ENCODE measurements at regions not wholly inside any gene's neighbourhood (a gene's known extent, or its start where the extent isn't known, plus 50 kb on each side); places are given as distances from the start of the nearest gene placed in this dataset.
"Not testable (repeated sequence)": the region's sequence is repeated elsewhere in the genome, so short reads cannot be mapped to it uniquely, and the experiment has no call there.

- not testable (repeated sequence) for H3K9me3 ChIP-seq; ATAC-seq (ENCODE audit: insufficient number of reproducible peaks, low FRiP score, low read depth); H3K4me1 ChIP-seq (ENCODE audit: control insufficient read depth in 1 of 2, low read depth in 2 of 2); DNase-seq (ENCODE audit: low spot score); H3K27me3 ChIP-seq (replicated peaks; ENCODE audit: insufficient read depth); H3K4me3 ChIP-seq; H3K27ac ChIP-seq; H3K36me3 ChIP-seq
- peak; percentile 17 for TF ChIP-seq CTCF (IDR thresholded peaks at IDR 0.05)
Observed at GRCh38 chr14:106774889-106775480, 1248.6 kb downstream of the TMEM121 start.

GRCh38 chr14:106776395-106776983 is 1250.1 kb downstream of the TMEM121 start:
- no peak overlapping the region for H3K27ac ChIP-seq
- no peak for DNase-seq (ENCODE audit: low spot score)
- no peak for ATAC-seq (ENCODE audit: insufficient number of reproducible peaks, low FRiP score, low read depth)

GRCh38 chr14:106778986-106779385 is 1252.6 kb downstream of the TMEM121 start:
- no peaks in the 10 kb centered on the region for H3K27me3 ChIP-seq (replicated peaks; ENCODE audit: insufficient read depth)
- no peak overlapping the region for H3K27ac ChIP-seq
- no peaks in the 10 kb centered on the region for H3K36me3 ChIP-seq
- ATAC-seq (ENCODE audit: insufficient number of reproducible peaks, low FRiP score, low read depth) (no peak), DNase-seq (ENCODE audit: low spot score) (no peak)
- H3K9me3 ChIP-seq: no peaks in the 10 kb centered on the region
- H3K4me3 ChIP-seq: no peak overlapping the region
- no peak for TF ChIP-seq CTCF (IDR thresholded peaks at IDR 0.05)
- no peaks in the 10 kb centered on the region for H3K4me1 ChIP-seq (ENCODE audit: control insufficient read depth in 1 of 2, low read depth in 2 of 2)

More at GRCh38 chr14:106776395-106776983, 1250.1 kb downstream of the TMEM121 start:
- no peak overlapping the region for H3K4me3 ChIP-seq
- no peaks in the 10 kb centered on the region for H3K27me3 ChIP-seq (replicated peaks; ENCODE audit: insufficient read depth)
- no peaks in the 10 kb centered on the region for H3K4me1 ChIP-seq (ENCODE audit: control insufficient read depth in 1 of 2, low read depth in 2 of 2)
- TF ChIP-seq CTCF (IDR thresholded peaks at IDR 0.05): no peak
- no peaks in the 10 kb centered on the region for H3K9me3 ChIP-seq
- no peaks in the 10 kb centered on the region for H3K36me3 ChIP-seq

GRCh38 chr14:106786697-106787096 is 1260.3 kb downstream of the TMEM121 start:
- no peaks in the 10 kb centered on the region for H3K4me1 ChIP-seq (ENCODE audit: control insufficient read depth in 1 of 2, low read depth in 2 of 2)
- no peak overlapping the region for H3K27ac ChIP-seq
- no peaks in the 10 kb centered on the region for H3K27me3 ChIP-seq (replicated peaks; ENCODE audit: insufficient read depth)
- no peak for ATAC-seq (ENCODE audit: insufficient number of reproducible peaks, low FRiP score, low read depth)
- no peak for DNase-seq (ENCODE audit: low spot score)
- H3K36me3 ChIP-seq: no peaks in the 10 kb centered on the region
- H3K4me3 ChIP-seq: no peak overlapping the region
- no peak for TF ChIP-seq CTCF (IDR thresholded peaks at IDR 0.05)
- no peaks in the 10 kb centered on the region for H3K9me3 ChIP-seq

- H3K9me3 ChIP-seq: no peaks in the 10 kb centered on the region
- no peak for TF ChIP-seq CTCF (IDR thresholded peaks at IDR 0.05)
- H3K27ac ChIP-seq: no peak overlapping the region
- no peaks in the 10 kb centered on the region for H3K4me1 ChIP-seq (ENCODE audit: control insufficient read depth in 1 of 2, low read depth in 2 of 2)
- ATAC-seq (ENCODE audit: insufficient number of reproducible peaks, low FRiP score, low read depth) (no peak), DNase-seq (ENCODE audit: low spot score) (no peak)
- H3K27me3 ChIP-seq (replicated peaks; ENCODE audit: insufficient read depth): no peaks in the 10 kb centered on the region
- no peak overlapping the region for H3K4me3 ChIP-seq
- no peaks in the 10 kb centered on the region for H3K36me3 ChIP-seq
Observed at GRCh38 chr14:106787626-106788025, 1261.2 kb downstream of the TMEM121 start.
